ENCODE measurements at regions not wholly inside any gene's neighbourhood (a gene's known extent, or its start where the extent isn't known, plus 50 kb on each side); places are given as distances from the start of the nearest gene placed in this dataset.

GRCh38 chr7:17234398-17235031 is 63.9 kb upstream of the AHR start:
- Histone ChIP-seq H3K36me3 (replicated peaks) (no peaks in the 10 kb centered on the region), H3K4me3 (ENCODE audit: low read depth, low read length) (no peak overlapping the region), H3K27ac (peak overlapping the region; percentile 85), H3K27me3 (replicated peaks) (no peaks in the 10 kb centered on the region)
- TF ChIP-seq CTCF (IDR thresholded peaks at IDR 0.05; ENCODE audit: low read depth, low read length, missing control alignments): no peak
- DNase-seq: peak; percentile 93
- in situ Hi-C loops (cut with HindIII; ENCODE audit: low pct_ligation_motif_present, low sequenced_read_pairs): no loop called here

GRCh38 chr7:17236171-17236570 is 62.3 kb upstream of the AHR start:
- Histone ChIP-seq H3K36me3 (replicated peaks) (no peaks in the 10 kb centered on the region), H3K27me3 (replicated peaks) (no peaks in the 10 kb centered on the region), H3K27ac (no peak overlapping the region), H3K4me3 (ENCODE audit: low read depth, low read length) (no peak overlapping the region)
- DNase-seq: no peak
- in situ Hi-C loops (cut with HindIII; ENCODE audit: low pct_ligation_motif_present, low sequenced_read_pairs): no loop called here
- TF ChIP-seq CTCF (IDR thresholded peaks at IDR 0.05; ENCODE audit: low read depth, low read length, missing control alignments): no peak

GRCh38 chr7:17236603-17237002 is 61.8 kb upstream of the AHR start:
- Histone ChIP-seq H3K27me3 (replicated peaks) (no peaks in the 10 kb centered on the region), H3K4me3 (ENCODE audit: low read depth, low read length) (no peak overlapping the region), H3K36me3 (replicated peaks) (no peaks in the 10 kb centered on the region), H3K27ac (no peak overlapping the region)
- no peak for TF ChIP-seq CTCF (IDR thresholded peaks at IDR 0.05; ENCODE audit: low read depth, low read length, missing control alignments)
- in situ Hi-C loops (cut with HindIII; ENCODE audit: low pct_ligation_motif_present, low sequenced_read_pairs): no loop called here
- peak; percentile 42 for DNase-seq

- Histone ChIP-seq H3K4me3 (ENCODE audit: low read depth, low read length) (no peak overlapping the region), H3K36me3 (replicated peaks) (no peaks in the 10 kb centered on the region), H3K27me3 (replicated peaks) (no peaks in the 10 kb centered on the region), H3K27ac (no peak overlapping the region)
- TF ChIP-seq CTCF (IDR thresholded peaks at IDR 0.05; ENCODE audit: low read depth, low read length, missing control alignments): no peak
- DNase-seq: peak; percentile 37
- in situ Hi-C loops (cut with HindIII; ENCODE audit: low pct_ligation_motif_present, low sequenced_read_pairs): no loop called here
These were observed 59.4 kb upstream of the AHR start for GRCh38 chr7:17239046-17239445.

GRCh38 chr7:17239683-17240521 is 58.5 kb upstream of the AHR start:
- TF ChIP-seq CTCF (IDR thresholded peaks at IDR 0.05; ENCODE audit: low read depth, low read length, missing control alignments): no peak
- in situ Hi-C loops (cut with HindIII; ENCODE audit: low pct_ligation_motif_present, low sequenced_read_pairs): no loop called here
- no peaks in the 10 kb centered on the region for H3K27me3 ChIP-seq (replicated peaks)
- H3K4me3 ChIP-seq (ENCODE audit: low read depth, low read length): no peak overlapping the region
- no peak overlapping the region for H3K27ac ChIP-seq
- peak; percentile 64 for DNase-seq
- no peaks in the 10 kb centered on the region for H3K36me3 ChIP-seq (replicated peaks)

All from brain microvascular endothelial cell (primary cell).